SK-N-SH (cell line): ENCODE measurements at regions not wholly inside any gene's neighbourhood (a gene's known extent, or its start where the extent isn't known, plus 50 kb on each side); places are given as distances from the start of the nearest gene placed in this dataset.

Source experiments
- ELF1 ChIP-seq: IDR thresholded peaks from 2 replicates; pipeline ENCODE4 v1.4.0; 2012
- EP300 ChIP-seq, 2 experiments: IDR thresholded peaks; 2 replicates each; pipeline versions ENCODE4 v1.4.0 to v1.6.1; 2012; ENCODE audit warnings: borderline replicate concordance in 1 of 2, low read depth in 1 of 2, low read length in 1 of 2
- EZH2phosphoT487 ChIP-seq: fragments of 200-600 bp; sonication (generic); IDR thresholded peaks from 2 replicates; pipeline ENCODE4 v1.6.1; 2017; ENCODE audit warnings: low read depth, mixed run types, mild to moderate bottlenecking, antibody characterized with exemption, moderate library complexity, borderline replicate concordance
- GABPA ChIP-seq: IDR thresholded peaks from 2 replicates; pipeline ENCODE4 v1.4.0; 2012; ENCODE audit warnings: low read depth, mild to moderate bottlenecking
- POLR2AphosphoS5 ChIP-seq: IDR thresholded peaks from 2 replicates; pipeline ENCODE4 v1.6.1; 2012; ENCODE audit warnings: low read depth, low read length
- RXRA ChIP-seq: IDR thresholded peaks from 2 replicates; pipeline ENCODE4 v1.4.0; 2012; ENCODE audit warnings: low read depth, mild to moderate bottlenecking, borderline replicate concordance
- SIN3A ChIP-seq: IDR thresholded peaks from 2 replicates; pipeline ENCODE4 v1.6.1; 2012; ENCODE audit warnings: low read depth, mild to moderate bottlenecking, low read length, moderate library complexity, borderline replicate concordance
- TF ChIP-seq, protein P1 (sequence below): fragments of 200-600 bp; sonication (generic); IDR thresholded peaks from 2 replicates; pipeline ENCODE4 v1.6.1; 2017; ENCODE audit warnings: antibody characterized with exemption, mild to moderate bottlenecking, moderate library complexity
- TF ChIP-seq, protein P2 (sequence below): IDR thresholded peaks from 2 replicates; pipeline ENCODE4 v1.6.1; 2012; ENCODE audit warnings: mild to moderate bottlenecking, low read depth, low read length, moderate library complexity

DNA sequence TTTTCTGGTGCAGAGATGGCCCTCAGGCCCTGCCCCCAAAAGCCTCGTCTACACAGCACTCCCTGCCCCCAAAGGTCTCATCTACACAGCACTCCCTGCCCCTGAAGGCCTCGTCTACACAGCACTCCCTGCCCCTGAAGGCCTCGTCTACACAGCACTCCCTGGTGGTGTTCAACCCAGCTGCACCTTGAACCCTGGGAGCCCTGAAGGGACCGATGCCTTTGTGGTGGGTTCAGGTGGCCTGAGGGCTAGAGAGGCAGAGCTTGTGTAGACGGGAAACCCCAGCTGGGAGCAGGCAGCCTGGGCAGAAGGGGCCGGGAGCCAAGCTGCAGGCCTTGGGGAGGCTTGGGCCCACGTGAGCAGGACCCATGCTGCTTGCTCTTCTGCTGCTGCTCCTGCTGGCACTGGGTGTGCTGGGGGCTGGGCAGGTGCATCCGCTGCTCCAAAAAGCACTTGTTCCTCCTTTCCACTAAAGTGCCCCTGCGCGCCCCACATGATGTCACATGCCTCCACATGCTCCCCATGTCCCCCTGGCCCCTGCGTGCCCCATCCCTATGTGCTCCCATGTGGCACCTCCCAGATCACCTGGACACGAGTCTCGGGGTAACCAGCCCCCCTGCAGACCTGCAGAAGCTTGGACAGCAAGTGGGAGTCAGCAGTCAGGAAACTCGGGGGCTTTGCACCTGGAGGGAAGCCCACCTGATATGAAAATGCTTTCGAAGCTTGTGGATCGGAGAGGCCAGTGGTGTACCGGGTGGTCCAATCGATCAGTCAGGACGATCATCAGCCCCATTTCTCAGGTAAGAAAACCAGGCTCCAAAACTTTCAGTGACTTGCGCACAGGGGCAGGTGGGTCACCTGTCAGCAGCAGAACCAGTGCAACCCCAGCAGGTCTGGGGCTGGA, 94.9 kb upstream of the CTDP1 start:
- TF ChIP-seq GABPA (no peak), EZH2phosphoT487 (no peak), SIN3A (no peak), EP300 (IDR thresholded peaks at IDR 0.05; ENCODE audit: borderline replicate concordance in 1 of 2, low read depth in 1 of 2, low read length in 1 of 2) (no peak), ELF1 (no peak), RXRA (no peak), POLR2AphosphoS5 (no peak)
- TF ChIP-seq, protein P1, sequence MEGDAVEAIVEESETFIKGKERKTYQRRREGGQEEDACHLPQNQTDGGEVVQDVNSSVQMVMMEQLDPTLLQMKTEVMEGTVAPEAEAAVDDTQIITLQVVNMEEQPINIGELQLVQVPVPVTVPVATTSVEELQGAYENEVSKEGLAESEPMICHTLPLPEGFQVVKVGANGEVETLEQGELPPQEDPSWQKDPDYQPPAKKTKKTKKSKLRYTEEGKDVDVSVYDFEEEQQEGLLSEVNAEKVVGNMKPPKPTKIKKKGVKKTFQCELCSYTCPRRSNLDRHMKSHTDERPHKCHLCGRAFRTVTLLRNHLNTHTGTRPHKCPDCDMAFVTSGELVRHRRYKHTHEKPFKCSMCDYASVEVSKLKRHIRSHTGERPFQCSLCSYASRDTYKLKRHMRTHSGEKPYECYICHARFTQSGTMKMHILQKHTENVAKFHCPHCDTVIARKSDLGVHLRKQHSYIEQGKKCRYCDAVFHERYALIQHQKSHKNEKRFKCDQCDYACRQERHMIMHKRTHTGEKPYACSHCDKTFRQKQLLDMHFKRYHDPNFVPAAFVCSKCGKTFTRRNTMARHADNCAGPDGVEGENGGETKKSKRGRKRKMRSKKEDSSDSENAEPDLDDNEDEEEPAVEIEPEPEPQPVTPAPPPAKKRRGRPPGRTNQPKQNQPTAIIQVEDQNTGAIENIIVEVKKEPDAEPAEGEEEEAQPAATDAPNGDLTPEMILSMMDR = no peak
- TF ChIP-seq, protein P2, sequence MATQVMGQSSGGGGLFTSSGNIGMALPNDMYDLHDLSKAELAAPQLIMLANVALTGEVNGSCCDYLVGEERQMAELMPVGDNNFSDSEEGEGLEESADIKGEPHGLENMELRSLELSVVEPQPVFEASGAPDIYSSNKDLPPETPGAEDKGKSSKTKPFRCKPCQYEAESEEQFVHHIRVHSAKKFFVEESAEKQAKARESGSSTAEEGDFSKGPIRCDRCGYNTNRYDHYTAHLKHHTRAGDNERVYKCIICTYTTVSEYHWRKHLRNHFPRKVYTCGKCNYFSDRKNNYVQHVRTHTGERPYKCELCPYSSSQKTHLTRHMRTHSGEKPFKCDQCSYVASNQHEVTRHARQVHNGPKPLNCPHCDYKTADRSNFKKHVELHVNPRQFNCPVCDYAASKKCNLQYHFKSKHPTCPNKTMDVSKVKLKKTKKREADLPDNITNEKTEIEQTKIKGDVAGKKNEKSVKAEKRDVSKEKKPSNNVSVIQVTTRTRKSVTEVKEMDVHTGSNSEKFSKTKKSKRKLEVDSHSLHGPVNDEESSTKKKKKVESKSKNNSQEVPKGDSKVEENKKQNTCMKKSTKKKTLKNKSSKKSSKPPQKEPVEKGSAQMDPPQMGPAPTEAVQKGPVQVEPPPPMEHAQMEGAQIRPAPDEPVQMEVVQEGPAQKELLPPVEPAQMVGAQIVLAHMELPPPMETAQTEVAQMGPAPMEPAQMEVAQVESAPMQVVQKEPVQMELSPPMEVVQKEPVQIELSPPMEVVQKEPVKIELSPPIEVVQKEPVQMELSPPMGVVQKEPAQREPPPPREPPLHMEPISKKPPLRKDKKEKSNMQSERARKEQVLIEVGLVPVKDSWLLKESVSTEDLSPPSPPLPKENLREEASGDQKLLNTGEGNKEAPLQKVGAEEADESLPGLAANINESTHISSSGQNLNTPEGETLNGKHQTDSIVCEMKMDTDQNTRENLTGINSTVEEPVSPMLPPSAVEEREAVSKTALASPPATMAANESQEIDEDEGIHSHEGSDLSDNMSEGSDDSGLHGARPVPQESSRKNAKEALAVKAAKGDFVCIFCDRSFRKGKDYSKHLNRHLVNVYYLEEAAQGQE = no peak
